ENCODE measurements at regions not wholly inside any gene's neighbourhood (a gene's known extent, or its start where the extent isn't known, plus 50 kb on each side); places are given as distances from the start of the nearest gene placed in this dataset.
A peak's percentile ranks its signal among the peaks of the same experiment; 100 is the strongest.

GRCh38 chr6:147642458-147642857 lies 134.0 kb downstream of the SAMD5 start:
- TF ChIP-seq TEAD4 (IDR thresholded peaks at IDR 0.05) (no peak), EGR1 (IDR thresholded peaks at IDR 0.05) (no peak), REST (IDR thresholded peaks at IDR 0.05; ENCODE audit: low read depth) (no peak), RAD21 (IDR thresholded peaks at IDR 0.05; ENCODE audit: low read depth) (no peak), TCF12 (IDR thresholded peaks at IDR 0.05; ENCODE audit: low read depth) (no peak), CEBPB (IDR thresholded peaks at IDR 0.05) (no peak), EP300 (IDR thresholded peaks at IDR 0.05; ENCODE audit: borderline replicate concordance) (no peak), FOXM1 (IDR thresholded peaks at IDR 0.05; ENCODE audit: borderline replicate concordance, low read depth) (no peak), CREB1 (IDR thresholded peaks at IDR 0.05; ENCODE audit: low read depth) (no peak), NFIC (IDR thresholded peaks at IDR 0.05) (no peak), TAF1 (IDR thresholded peaks at IDR 0.05; ENCODE audit: low read depth) (no peak)
- TF ChIP-seq, protein P1, sequence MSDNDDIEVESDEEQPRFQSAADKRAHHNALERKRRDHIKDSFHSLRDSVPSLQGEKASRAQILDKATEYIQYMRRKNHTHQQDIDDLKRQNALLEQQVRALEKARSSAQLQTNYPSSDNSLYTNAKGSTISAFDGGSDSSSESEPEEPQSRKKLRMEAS (IDR thresholded peaks at IDR 0.05) = no peak
- TF ChIP-seq, protein P2, sequence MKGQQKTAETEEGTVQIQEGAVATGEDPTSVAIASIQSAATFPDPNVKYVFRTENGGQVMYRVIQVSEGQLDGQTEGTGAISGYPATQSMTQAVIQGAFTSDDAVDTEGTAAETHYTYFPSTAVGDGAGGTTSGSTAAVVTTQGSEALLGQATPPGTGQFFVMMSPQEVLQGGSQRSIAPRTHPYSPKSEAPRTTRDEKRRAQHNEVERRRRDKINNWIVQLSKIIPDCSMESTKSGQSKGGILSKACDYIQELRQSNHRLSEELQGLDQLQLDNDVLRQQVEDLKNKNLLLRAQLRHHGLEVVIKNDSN (IDR thresholded peaks at IDR 0.05) = no peak

- TF ChIP-seq, protein P2 (IDR thresholded peaks at IDR 0.05) = no peak
- TF ChIP-seq FOXM1 (IDR thresholded peaks at IDR 0.05; ENCODE audit: borderline replicate concordance, low read depth) (no peak), TEAD4 (IDR thresholded peaks at IDR 0.05) (no peak), EP300 (IDR thresholded peaks at IDR 0.05; ENCODE audit: borderline replicate concordance) (no peak), TAF1 (IDR thresholded peaks at IDR 0.05; ENCODE audit: low read depth) (no peak), YY1 (IDR thresholded peaks at IDR 0.05; ENCODE audit: low read depth) (no peak), TCF12 (IDR thresholded peaks at IDR 0.05; ENCODE audit: low read depth) (no peak), NFIC (IDR thresholded peaks at IDR 0.05) (no peak)
These were observed 135.1 kb downstream of the SAMD5 start for GRCh38 chr6:147643341-147644200.

DNA sequence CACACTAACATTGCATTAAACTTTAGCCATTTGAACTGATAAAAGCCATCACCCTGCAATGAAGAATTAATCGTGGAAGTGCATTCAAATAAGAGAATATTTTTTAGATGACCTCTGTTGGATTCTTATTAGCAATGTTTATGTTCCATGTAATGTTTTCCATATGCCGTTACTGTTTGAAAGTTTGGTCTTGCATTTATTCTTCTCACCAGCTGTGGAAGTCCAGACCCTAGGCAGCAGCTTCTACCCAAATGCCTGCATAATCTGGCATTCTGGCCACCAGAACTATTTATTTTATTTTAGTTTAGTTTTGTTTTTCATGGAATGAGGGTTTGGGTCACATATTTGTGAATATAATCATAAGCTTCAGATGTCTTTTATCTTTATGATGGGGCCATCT lies 140.4 kb downstream of the SAMD5 start:
- TF ChIP-seq YY1 (IDR thresholded peaks at IDR 0.05; ENCODE audit: low read depth) = no peak
- TF ChIP-seq CREB1 (IDR thresholded peaks at IDR 0.05; ENCODE audit: low read depth) = no peak
- TF ChIP-seq TCF12 (IDR thresholded peaks at IDR 0.05; ENCODE audit: low read depth) = no peak
- TF ChIP-seq ZBTB7A (IDR thresholded peaks at IDR 0.05; ENCODE audit: low read depth) = no peak

DNA sequence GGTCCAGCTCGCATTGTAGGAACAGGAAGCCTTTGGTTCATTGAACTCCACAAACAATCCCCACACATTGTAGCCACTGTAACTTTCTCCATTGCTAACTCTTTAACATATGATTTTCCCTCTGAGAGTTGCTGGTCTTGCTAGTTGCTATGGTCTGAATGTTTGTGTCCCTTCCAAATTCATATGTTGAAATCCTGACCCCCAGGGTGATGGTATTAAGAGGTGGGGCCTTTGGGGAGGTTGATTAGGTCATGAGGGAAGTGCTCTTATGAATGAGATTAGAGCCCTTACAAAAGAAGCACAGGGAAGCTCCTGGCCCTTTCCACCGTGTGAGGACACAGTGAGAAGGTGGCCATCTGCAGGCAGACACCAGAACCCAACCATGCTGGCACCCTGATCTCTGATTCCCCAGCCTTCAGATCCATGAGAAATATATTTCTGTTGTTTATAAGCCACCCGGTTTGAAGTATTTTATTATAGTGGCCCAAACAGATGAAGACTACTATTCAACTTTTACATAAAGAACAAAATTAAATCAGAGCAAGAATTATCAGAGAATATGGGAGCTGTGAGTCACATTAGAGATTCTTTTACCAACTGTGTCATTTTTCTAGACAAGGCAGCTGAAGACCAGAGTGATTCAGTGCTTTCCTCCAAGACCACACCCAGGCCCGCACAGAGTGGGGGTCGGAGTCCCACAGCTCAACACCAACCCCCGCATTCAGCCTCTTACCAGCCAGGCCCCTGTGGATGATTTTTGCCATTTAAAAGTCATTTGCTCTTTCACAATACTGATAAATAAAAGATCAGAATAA lies 143.0 kb downstream of the SAMD5 start:
- TF ChIP-seq, protein P2 (IDR thresholded peaks at IDR 0.05) = no peak
- TF ChIP-seq REST (IDR thresholded peaks at IDR 0.05; ENCODE audit: low read depth) (no peak), RAD21 (IDR thresholded peaks at IDR 0.05; ENCODE audit: low read depth) (peak; percentile 26; the same call in 1 of the 2 replicates)

GRCh38 chr6:147653631-147654030 lies 145.1 kb downstream of the SAMD5 start:
- TF ChIP-seq RAD21 (IDR thresholded peaks at IDR 0.05; ENCODE audit: low read depth) (no peak), TAF1 (IDR thresholded peaks at IDR 0.05; ENCODE audit: low read depth) (no peak), TEAD4 (IDR thresholded peaks at IDR 0.05) (no peak), NFIC (IDR thresholded peaks at IDR 0.05) (no peak), EP300 (IDR thresholded peaks at IDR 0.05; ENCODE audit: borderline replicate concordance) (no peak), ZBTB7A (IDR thresholded peaks at IDR 0.05; ENCODE audit: low read depth) (no peak), REST (IDR thresholded peaks at IDR 0.05; ENCODE audit: low read depth) (no peak), CEBPB (IDR thresholded peaks at IDR 0.05) (no peak), EGR1 (IDR thresholded peaks at IDR 0.05) (no peak)
- TF ChIP-seq, protein P2 (IDR thresholded peaks at IDR 0.05) = no peak

Data from Ishikawa (cell line).